NCI-H2081 (cell line): ENCODE measurements at regions not wholly inside any gene's neighbourhood (a gene's known extent, or its start where the extent isn't known, plus 50 kb on each side); places are given as distances from the start of the nearest gene placed in this dataset.
A peak's percentile ranks its signal among the peaks of the same experiment; 100 is the strongest.

ENCODE experiments used
- DNase-seq, 2 experiments: peaks; one replicate each; lab custom pipeline; 2025; lab: John Stamatoyannopoulos, UW

DNA sequence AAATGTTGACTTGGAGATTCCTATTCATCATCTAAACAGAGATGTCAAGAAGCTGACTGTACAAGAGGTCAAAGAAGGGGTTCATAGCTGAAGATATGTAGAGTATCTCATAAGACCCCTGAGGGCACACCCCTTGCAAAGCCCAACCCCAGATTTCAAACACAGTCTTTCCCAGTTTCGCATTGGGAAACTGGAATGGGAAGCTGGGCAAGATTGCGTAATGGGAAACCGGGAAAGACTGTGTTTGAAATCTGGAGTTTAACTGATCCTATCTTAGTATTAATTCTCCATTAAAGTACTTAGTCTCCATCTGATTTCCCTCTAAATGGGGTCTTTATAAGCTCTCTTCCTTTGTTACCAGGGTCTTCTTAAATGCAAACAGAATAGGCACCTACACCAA, 99.5 kb downstream of the FAM76B start:
- no peak for DNase-seq

DNA sequence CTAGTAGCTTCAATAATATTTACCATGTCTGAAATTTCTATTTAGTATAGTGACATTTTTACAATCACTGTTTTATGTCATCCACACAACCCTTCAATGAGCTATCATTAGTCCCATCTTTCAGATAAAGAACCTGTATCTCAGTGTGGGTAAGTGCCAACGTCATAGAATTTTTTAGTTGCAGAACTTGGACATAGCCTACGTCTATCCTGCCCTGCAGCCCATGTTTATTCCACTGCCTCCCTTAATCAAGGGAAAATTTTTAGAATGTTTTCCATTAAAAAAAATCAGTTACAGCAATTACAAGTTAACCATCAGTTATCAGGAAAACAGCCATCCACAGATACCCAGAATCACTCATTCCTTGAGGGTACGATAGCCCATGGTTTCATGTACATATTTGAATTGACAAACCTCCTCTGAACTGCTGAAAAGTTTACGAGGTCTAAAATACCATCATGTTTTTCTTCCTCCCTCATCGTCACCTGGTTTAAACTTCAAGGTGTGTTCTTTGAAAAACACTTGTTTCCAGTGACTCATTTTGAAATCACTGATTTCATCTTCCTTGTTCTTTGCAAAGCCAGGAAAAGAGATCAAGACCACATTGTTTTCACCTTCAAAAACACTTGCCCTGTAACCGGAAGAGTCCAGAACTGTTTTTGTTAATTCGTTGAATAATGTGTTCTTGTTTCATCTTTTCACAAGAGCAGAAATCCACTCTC, 100.9 kb downstream of the FAM76B start:
- no peak for DNase-seq

DNA sequence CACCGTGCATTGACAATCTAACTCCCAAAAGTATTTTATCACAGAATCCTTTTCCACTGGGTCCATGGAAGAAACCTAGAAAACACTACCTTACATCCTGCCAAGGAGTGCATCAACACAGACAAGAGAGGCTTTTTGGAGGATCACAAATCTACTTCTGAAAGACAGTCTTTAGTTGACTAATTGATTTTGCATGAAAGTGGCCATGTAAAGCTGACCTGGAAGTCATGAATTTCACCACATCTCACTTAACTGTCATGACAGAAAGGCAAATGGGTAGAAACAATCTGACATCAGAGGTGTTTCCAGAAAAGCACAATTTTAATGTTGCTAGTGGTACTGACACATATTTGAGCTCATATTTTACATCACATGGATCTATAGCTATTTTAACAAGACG, 101.6 kb downstream of the FAM76B start:
- DNase-seq, result no peak

DNA sequence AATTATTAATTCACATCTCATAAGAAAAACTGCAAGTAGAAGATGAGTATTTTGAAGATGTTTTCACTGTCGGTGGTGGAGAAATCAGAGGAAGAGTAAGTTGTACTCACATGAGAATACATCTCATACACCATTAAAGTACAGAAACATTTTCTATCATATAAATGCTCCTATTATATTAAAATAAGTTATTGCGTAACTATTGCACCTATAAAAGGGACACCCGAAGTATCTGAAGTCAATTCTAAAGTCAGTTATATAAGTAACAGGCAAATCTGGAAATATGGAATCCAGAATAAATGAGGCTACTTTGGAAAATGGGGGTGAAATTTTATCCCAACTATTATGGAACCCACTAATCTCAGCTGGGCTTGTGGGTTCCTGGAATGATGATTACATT, 103.3 kb downstream of the FAM76B start:
- DNase-seq, result no peak

DNA sequence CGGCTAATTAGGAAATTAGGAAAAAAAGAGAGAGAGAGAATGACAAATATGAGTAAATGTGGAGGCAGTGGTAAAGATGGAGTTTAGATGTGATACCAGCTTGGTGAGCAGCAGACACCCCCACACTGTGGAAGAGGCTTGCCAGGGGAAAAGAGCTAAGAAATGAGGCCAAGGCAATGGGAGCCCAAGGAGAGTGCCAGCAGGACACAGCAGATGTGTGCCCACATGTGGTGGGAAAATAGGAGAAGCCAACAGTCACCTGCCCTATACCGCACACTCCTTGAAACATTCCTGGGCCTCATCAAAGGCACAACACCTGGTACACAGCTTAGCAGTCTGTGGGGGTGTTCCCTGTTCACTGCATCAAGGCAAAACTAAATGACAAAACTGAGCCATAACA, 104.9 kb downstream of the FAM76B start:
- no peak for DNase-seq

DNA sequence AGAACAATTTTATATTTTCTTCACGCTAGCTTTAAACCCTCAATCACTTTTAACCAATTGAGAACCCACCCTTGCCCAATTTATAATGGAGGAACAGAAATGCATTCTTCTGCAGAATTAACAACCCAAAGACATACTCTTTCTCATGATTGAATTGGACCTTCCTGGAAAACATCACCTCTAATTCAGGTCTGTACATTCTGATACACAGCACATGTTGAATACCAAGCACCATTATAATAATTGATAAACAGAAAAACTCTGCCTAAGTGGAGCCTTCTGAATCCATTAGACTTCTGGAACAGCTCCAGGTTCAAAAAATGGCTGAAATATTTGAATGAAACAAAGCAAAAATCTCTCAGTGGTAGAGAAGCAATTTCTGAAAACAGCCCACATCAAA, 105.4 kb downstream of the FAM76B start:
- DNase-seq, result no peak

DNA sequence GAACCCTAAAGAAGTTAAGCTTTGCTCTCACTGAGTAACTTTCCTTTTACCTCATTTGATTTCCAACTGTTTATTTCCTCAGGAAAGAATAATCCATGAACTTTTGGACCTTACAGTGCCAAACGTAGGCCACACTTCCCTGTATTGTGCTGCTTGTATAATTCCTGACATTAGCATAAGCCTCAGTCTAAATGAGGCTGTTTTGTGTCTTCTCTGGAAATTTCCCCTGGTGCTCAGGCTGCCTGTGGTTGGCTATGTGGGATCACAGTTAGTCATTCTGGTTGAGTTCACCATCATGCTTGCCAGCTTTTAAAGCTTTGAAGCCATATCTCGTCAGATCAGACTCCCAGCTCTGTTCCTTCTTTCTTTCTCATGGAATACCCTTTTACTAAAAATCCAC, 107.0 kb downstream of the FAM76B start:
- no peak for DNase-seq

DNA sequence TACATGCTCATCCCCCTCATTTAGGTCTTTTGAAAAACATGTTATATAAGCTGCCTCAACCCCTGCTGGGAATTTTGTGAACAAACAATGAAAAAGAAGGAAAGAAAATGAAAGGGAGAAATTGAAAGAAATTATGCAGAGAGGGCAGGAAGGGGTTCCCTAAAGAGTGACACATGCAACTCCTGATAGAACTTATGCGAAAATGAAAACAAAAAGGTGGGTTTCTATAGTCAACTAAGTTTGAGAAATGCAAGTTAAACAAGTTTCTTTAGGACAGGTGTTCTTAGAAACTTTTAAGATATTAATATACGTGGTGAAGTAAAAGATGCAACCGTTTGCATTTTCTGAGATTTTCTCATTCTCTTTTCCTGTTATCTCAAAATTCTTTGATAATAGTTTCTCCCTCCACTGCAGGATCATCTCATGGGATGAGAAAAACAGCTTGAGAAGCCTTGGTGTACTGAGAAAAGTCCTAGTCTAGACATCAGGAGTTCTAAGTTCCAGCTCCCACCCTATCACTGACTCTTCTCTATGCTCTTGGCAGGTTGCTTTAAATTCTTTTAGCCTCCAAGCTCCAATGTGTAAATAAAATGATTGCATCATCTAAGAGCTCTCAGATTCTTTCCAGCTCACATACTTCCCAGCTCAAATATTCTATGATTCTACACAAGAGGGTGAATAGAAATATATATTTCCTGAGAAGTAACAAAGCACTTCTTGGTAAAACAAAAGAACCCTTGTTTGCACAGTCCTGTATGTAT, 109.2 kb downstream of the FAM76B start:
- no peak for DNase-seq

DNA sequence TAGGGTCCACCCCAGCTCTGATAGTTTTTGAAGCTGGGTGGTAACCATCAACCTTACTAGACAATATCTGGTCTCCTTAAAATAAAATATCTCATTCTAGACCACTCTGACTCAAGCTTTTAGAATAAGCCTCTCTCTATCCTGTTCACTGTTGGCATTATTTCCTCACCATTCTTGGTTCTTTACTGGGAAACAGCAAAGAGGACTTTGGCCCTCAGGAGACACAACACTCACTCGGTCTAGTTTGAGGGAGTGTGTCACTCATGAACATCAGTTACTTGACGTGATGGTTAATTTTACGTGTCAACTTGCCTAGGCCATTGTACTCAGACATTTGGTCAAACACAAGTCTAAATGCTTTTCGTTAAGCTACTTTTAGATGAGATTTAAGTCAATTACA, 110.6 kb downstream of the FAM76B start:
- DNase-seq, result no peak

DNA sequence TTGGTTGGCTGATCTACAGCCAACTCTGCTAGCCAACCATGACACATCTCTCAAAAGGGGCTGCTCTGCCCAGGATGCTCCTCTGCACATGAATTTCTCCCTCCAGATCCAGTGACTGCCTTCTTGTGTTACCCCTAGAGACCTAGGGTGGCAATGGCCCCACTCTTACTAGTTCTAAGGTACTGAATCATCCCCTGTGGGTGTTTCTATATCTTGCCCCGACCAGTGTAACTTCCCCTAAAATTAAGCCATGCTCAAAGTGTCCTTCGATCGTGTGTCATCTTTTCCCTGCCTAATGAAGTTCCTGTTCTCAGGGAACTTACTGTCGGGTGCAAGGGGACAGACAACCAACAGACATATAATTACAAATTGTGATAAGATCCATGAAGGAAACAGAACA, 113.3 kb downstream of the FAM76B start:
- no peak for DNase-seq

DNA sequence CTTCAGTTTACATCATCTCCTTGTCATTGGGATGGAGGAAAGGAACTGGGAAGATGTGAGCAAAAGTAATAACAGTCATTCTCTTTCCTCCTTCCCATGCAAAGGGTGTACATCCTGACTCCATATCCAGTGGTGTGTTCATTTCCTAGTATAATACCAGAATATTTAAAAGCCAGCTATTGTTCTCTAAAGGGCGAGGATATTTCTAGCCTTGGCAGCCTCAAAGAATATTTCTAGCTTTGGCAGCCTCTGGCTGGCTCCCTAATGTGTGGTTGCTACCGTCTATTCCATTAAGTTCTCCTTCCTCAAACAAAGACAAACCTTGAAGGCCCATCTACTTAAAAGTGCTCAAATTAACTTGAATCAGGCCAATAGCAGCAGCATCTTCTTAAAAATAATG, 114.0 kb downstream of the FAM76B start:
- DNase-seq, result no peak

DNA sequence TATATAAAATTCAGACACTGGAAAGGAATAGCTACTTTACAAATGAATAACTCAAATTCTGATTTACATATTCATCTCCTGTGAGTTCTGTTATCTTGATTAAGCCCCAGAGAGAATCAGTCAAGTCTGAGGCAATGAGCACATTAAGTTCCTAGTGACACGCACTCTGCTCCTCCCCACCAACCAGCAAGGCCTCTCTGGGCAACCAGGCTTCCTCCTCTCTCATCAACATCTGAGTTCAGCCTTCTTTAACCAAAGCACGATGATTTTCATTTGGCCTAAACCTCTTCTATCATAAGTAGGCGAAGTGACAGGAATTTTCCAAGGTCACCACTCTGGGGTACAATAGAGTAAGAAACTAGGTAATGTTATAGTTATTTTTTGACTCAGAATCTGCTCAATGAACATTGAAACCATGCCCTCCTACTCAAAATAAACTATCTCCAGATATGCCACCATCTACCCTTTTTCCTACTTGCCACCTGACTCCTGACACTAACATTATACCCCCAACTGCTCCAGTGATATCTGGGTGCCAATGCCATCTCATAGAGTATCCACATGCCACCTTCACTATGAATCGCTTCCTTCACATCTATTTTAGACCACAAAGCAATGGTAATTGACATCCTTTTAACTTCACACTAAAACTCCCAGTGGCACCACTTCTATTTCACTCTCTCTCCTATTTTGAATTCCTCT, 114.8 kb downstream of the FAM76B start:
- no peak for DNase-seq

DNA sequence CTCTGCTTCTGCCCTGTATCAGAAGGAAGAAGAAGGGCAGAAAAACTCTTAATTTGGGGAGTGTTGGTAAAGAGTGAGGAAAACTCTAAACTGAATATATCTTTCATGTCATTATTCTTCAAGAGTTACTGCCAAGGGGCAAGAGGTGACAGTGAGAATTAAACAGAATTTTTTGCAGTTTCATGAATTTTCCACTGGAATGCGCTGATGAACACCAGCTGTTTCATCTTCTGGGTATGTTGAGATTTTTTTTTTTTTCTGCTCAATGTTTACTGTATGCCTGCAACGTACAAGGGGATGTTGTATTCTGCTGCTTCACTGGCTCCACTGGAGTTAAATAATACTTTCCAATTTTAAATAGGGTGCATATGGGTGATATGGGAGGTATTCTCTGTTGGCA, 117.8 kb downstream of the FAM76B start:
- no peak for DNase-seq

DNA sequence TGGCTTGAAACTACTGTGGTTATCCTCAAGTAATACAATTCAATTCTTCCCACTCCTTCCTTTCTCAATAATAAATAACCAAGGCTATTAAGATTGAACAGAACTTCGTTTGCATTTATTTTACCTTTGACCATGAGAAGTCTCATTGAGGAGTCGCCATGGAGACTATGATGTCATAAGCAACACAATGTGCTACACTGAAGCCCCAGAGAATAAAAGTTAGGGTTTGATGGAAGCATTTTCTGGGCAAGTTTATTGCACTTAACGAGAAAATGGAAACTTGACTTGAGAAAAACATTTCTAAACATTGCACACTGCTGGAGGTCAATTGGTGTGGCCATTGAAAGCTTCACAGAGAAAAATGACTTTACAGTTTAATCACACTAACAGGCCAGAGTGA, 121.5 kb downstream of the FAM76B start:
- no peak for DNase-seq

DNA sequence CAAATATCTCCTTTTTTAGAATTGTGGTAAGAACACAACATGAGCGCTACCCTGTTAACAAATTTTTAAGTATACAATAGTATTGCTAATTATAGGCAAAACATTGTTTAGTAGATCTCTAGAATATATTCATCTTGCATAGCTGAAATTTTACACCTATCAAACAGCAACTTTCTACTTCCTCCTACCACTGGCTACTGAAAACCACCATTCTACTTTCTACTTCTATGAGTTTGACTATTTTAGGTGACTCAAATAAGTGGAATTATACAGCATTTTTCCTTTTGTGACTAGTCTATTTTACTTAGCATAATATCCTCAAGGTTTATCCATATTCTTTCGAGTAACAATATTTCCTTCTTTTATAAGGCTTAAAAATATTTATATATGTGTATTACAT, 128.4 kb downstream of the FAM76B start:
- no peak for DNase-seq

DNA sequence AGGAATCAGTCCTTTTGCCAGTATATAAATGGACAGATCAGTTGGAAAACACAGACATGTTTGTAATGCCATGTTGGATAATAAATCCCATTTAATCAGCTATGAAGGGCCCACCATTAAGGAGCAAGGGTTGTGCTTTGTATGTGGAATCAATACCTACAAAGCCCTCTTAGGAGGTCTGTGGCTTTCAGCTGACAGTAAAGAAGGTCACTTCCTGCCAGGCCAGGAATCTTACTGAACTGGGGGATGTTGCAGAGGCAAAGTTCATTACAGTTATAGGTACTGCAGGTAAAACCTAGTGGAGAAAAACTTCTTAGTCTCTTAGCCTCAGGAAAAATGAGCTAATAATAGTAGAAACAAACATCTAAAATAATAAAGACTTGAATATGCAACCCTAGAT, 129.5 kb downstream of the FAM76B start:
- no peak for DNase-seq

DNA sequence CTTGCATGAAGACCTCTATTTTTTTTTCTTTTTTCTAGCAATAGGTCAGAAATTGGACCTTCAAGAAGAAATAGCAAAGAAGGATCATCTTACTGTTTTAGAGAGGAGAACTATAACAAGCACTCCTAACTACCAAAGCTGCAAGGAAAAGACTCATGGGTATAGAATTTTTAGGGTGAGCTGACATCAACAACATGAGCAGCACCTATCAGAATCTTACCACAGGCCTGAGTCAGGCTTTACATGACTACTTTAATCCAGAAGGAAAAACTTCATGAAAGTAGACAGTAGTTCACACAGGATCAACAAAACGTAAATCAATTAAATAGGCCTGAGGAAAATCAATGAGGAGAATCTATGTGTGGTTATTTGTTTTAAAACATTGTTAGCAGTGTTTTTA, 130.5 kb downstream of the FAM76B start:
- no peak for DNase-seq

DNA sequence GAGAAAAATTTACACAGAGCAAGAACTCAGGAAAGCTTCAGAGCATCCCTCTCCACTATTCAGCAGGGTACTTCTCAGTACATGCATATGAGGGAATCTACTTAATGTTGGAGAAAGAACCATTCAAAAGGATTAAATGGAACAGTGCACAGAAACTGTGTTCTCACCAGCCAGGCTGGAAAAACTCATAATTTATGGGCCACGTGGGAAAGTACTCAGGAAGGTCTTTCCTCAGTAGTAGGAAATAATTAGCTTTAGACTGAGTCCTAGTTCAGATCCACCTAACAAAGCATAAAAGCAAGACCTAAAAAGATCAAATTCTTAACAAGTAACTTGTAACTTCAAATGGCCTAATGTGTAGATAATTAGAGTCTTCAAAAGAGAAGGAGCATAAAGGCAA, 134.0 kb downstream of the FAM76B start:
- DNase-seq, result no peak

DNA sequence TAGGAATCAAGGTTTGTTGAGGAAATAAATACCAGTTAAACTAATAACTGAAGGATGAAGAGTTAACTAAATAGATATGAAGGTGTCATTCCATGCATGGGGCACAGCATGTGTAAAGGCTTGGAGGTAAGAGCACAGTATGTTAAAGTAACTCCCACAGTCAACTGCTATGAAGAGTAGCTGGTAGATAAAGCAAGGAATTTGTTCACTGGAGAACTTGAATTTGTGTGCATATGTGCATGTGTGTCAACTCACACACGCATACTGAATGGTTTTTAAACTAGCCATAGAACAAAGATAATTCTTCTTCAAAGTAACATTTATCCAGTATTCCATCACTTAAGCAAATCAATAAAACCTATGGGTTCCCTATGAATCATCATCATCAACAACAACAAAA, 135.9 kb downstream of the FAM76B start:
- no peak for DNase-seq

DNA sequence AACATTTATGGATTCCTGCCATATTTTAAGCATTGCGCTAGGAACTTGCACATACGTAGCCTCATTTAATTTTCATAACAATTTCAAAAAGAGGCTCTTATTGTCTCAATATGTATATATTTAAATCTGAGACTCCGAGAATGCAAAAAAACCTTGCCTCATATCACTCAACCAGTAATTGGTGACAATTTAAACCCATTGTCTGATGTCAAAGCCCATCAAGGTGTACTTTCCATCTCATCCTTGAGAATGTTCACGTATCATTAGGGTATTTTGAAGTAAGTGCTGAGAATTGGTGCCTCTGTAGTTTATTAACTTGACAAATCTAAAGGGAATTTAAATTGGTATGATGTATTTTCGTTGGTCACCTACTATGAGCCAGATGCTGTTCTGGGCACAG, 136.5 kb downstream of the FAM76B start:
- DNase-seq, result no peak

DNA sequence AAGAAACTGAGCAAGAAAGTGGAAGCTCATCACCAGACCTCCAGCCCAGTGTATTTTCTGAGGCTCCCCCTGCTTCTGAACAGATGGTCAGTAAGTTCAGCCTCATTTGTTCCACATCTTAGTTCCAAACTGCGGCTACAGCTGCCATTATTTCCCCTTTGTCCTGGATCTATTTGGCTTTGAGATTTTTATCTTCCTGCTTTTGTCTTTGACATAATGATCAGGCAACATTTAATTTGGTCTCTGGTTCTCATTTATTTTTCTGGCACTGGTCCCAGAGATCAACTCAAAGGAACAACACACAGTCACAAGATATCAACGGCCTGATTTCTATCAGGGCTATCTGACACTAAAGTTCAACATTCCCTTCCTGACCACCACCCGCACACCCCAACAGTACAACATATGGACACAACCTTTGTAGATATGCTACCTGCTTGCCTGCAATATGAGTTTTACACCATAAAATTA, 137.5 kb downstream of the FAM76B start:
- DNase-seq, result peak; percentile 5 to 27

DNA sequence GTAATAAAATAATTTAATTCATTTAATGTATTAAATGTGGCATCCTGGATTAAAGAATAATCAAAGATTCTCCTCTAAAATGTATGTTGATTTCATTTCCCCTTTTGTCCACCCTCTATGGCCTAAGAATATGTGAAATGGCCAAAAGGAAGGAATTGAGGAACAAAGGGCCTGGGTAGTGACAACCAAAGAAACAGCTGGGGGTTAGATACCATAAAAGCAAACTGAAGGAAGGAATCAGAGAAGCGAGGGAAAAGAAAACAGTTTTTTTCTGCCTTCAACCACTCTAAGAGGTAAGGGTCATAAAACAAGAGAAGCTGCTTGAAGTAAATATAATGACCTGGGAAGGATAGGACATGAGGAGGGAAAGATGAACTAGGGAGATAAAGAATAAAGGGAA, 139.3 kb downstream of the FAM76B start:
- DNase-seq, result no peak

DNA sequence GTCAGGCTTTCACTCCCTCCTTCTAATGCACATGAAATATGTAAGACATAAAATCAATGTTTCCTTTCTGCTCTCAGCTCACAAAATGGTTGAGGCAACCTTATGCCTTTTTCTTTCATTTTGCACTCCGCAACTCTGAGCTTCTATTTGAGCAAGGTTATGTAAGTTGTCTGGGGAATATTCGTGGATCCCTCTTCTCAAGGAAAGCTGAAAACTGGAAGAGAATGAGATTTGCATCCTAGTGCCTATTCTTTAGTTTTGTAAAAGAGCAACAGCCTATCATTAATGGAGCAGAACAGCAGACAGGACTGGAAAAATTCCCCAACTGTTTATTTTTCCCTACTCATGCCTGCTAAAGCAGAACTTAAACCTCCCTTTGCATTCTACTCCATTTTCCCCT, 141.7 kb downstream of the FAM76B start:
- no peak for DNase-seq
